ENCODE measurements at regions not wholly inside any gene's neighbourhood (a gene's known extent, or its start where the extent isn't known, plus 50 kb on each side); places are given as distances from the start of the nearest gene placed in this dataset.
A peak's percentile ranks its signal among the peaks of the same experiment; 100 is the strongest.
"Not testable (repeated sequence)": the region's sequence is repeated elsewhere in the genome, so short reads cannot be mapped to it uniquely, and the experiment has no call there.

DNA sequence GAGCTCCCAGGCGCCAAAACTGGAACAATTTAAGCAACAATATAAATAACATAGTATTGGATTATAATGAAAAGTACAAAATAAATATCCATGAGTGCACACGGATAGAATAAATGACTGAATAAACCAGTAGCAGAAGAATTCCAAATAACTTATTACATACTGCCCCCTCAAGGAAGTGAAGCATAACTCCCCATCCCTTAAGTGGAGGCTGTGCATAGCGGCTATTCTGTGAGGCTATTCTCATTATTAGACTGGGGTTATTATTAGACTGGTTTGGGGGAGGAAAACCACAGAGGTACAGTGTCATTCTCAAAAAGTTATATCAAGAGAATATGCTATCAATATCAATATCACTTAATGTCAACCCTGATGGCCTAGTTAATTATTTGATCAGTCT lies 94.4 kb upstream of the SIRPA start:
- H3K27me3 ChIP-seq: peaks cover 33% of the 10 kb centered on the region
- no peaks in the 10 kb centered on the region for H3K36me3 ChIP-seq
- no peak overlapping the region for H3K4me3 ChIP-seq (ENCODE audit: low read depth, low read length)
- TF ChIP-seq CTCF (IDR thresholded peaks at IDR 0.05; ENCODE audit: low read depth, low read length): peak; percentile 28
- DNase-seq: no peak
- H3K9me3 ChIP-seq: no peaks in the 10 kb centered on the region
- H3K4me1 ChIP-seq: no peaks in the 10 kb centered on the region

DNA sequence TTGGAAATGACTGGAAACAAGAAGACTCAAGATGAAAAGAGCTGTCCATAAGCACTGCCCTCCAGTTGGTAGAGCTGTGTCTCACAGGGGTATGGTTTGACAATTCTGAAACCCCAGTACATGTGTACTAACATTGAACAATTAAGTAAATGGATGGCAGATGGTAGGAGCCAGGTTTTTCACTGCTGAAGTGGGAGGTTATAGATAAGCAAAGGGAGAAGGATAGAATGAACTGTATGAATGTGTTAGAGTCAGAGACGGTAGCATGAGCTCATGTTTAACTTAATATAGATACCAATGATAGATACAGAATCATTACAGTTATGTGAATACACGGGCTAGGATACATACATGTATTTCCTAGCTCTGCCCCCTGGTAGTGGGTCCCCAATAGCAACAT lies 95.0 kb upstream of the SIRPA start:
- no peaks in the 10 kb centered on the region for H3K9me3 ChIP-seq
- H3K27me3 ChIP-seq: peaks cover 33% of the 10 kb centered on the region
- no peak for DNase-seq
- H3K4me3 ChIP-seq (ENCODE audit: low read depth, low read length): no peak overlapping the region
- H3K4me1 ChIP-seq: no peaks in the 10 kb centered on the region
- no peak for TF ChIP-seq CTCF (IDR thresholded peaks at IDR 0.05; ENCODE audit: low read depth, low read length)
- no peaks in the 10 kb centered on the region for H3K36me3 ChIP-seq

GRCh38 chr20:1799746-1800145 lies 95.5 kb upstream of the SIRPA start:
- DNase-seq; H3K4me1 ChIP-seq; H3K9me3 ChIP-seq; H3K4me3 ChIP-seq (ENCODE audit: low read depth, low read length); H3K36me3 ChIP-seq: not testable (repeated sequence)
- H3K27me3 ChIP-seq: peaks cover 33% of the 10 kb centered on the region

GRCh38 chr20:1798982-1799381 lies 96.2 kb upstream of the SIRPA start:
- DNase-seq: no peak
- no peak overlapping the region for H3K4me3 ChIP-seq (ENCODE audit: low read depth, low read length)
- H3K9me3 ChIP-seq: no peaks in the 10 kb centered on the region
- no peaks in the 10 kb centered on the region for H3K36me3 ChIP-seq
- peaks cover 28% of the 10 kb centered on the region for H3K27me3 ChIP-seq
- TF ChIP-seq CTCF (IDR thresholded peaks at IDR 0.05; ENCODE audit: low read depth, low read length): no peak
- H3K4me1 ChIP-seq: no peaks in the 10 kb centered on the region

- H3K4me3 ChIP-seq (ENCODE audit: low read depth, low read length): no peak overlapping the region
- H3K9me3 ChIP-seq: no peaks in the 10 kb centered on the region
- no peak for DNase-seq
- H3K4me1 ChIP-seq: no peaks in the 10 kb centered on the region
- H3K36me3 ChIP-seq: no peaks in the 10 kb centered on the region
- H3K27me3 ChIP-seq: no peaks in the 10 kb centered on the region
- no peak for TF ChIP-seq CTCF (IDR thresholded peaks at IDR 0.05; ENCODE audit: low read depth, low read length)
These were observed 101.4 kb upstream of the SIRPA start for GRCh38 chr20:1793821-1794220.

DNA sequence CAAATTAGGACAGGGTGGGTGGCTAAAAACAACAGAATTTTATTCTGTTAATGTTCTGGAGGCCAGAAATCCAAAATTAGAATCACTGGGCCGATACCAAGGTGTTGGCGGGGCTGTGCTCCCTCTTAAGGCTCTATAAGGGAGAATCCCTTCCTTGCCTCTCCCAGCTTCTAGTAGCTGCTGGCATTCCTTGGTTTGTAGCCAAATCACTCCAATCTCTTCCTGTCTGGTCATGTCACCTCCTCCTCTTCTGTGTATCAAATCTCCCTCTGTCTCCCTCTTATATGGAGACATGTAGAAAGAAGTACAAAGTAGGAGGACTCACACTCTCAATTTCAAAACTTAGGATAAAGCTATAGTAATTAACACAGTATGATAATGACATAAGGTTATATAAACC lies 102.9 kb upstream of the SIRPA start:
- Histone ChIP-seq H3K36me3 (no peaks in the 10 kb centered on the region), H3K27me3 (no peaks in the 10 kb centered on the region), H3K9me3 (no peaks in the 10 kb centered on the region), H3K4me1 (no peaks in the 10 kb centered on the region), H3K4me3 (ENCODE audit: low read depth, low read length) (no peak overlapping the region)
- no peak for DNase-seq
- TF ChIP-seq CTCF (IDR thresholded peaks at IDR 0.05; ENCODE audit: low read depth, low read length): no peak

DNA sequence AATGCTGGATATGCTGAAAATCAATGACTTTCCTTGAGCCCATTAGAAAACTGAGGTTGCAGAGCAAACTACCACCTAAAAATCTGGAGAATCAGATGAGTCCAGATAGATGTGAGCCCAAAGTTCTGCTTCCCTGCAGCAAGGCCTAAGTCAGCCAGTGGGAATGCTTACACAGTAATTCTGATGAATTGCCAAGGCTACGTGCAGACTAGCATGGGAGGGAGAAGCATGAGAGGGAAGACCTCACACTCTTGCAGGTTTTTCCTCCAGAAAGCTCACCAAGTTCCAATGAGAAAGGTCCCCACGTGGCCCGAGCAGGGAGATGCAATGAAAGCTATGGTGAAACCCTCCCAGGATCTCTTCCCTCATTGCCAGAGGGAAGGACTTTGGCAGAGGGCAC lies 104.8 kb upstream of the SIRPA start:
- no peaks in the 10 kb centered on the region for H3K4me1 ChIP-seq
- H3K27me3 ChIP-seq: no peaks in the 10 kb centered on the region
- TF ChIP-seq CTCF (IDR thresholded peaks at IDR 0.05; ENCODE audit: low read depth, low read length): no peak
- H3K4me3 ChIP-seq (ENCODE audit: low read depth, low read length): no peak overlapping the region
- H3K9me3 ChIP-seq: no peaks in the 10 kb centered on the region
- no peaks in the 10 kb centered on the region for H3K36me3 ChIP-seq
- DNase-seq: no peak

All from BE2C (cell line).